Activated CD4-positive, alpha-beta memory T cell treated with anti-CD3 and anti-CD28 coated beads, Interleukin-2, amount 10 ng/mL, durations not matched to agents 7 days and 5 days (primary cell): ENCODE measurements at regions not wholly inside any gene's neighbourhood (a gene's known extent, or its start where the extent isn't known, plus 50 kb on each side); places are given as distances from the start of the nearest gene placed in this dataset.

Source experiments
- CTCF ChIA-PET: fragments of 350-600 bp; sonication (Branson Sonifier 250); formaldehyde crosslinking; loops from one replicate; lab custom pipeline; 2021; ENCODE audit warnings: antibody characterized with exemption, inconsistent platforms; lab: Charles Lee
- POLR2A ChIA-PET: fragments of 350-600 bp; sonication (Branson Sonifier 250); formaldehyde crosslinking; loops from one replicate; lab custom pipeline; 2021; ENCODE audit warnings: antibody characterized with exemption; lab: Charles Lee
- DNase-seq: peaks from one replicate; pipeline ENCODE4 v3.0.0-alpha.2; 2020
- H3K27ac Mint-ChIP-seq: one replicate; pipeline ENCODE4 v1.8.0; 2021; ENCODE audit warnings: mild to moderate bottlenecking, mixed read lengths
- H3K27me3 Mint-ChIP-seq: one replicate; pipeline ENCODE4 v1.8.0; 2021; ENCODE audit warnings: mixed read lengths
- H3K36me3 Mint-ChIP-seq: one replicate; pipeline ENCODE4 v1.8.0; 2021; ENCODE audit warnings: low read depth, mixed read lengths
- H3K4me1 Mint-ChIP-seq: one replicate; pipeline ENCODE4 v1.8.0; 2021; ENCODE audit warnings: mixed read lengths
- H3K4me3 Mint-ChIP-seq: one replicate; pipeline ENCODE4 v1.8.0; 2021; ENCODE audit warnings: mild to moderate bottlenecking, mixed read lengths
- H3K9me3 Mint-ChIP-seq: one replicate; pipeline ENCODE4 v1.8.0; 2021; ENCODE audit warnings: mixed read lengths

DNA sequence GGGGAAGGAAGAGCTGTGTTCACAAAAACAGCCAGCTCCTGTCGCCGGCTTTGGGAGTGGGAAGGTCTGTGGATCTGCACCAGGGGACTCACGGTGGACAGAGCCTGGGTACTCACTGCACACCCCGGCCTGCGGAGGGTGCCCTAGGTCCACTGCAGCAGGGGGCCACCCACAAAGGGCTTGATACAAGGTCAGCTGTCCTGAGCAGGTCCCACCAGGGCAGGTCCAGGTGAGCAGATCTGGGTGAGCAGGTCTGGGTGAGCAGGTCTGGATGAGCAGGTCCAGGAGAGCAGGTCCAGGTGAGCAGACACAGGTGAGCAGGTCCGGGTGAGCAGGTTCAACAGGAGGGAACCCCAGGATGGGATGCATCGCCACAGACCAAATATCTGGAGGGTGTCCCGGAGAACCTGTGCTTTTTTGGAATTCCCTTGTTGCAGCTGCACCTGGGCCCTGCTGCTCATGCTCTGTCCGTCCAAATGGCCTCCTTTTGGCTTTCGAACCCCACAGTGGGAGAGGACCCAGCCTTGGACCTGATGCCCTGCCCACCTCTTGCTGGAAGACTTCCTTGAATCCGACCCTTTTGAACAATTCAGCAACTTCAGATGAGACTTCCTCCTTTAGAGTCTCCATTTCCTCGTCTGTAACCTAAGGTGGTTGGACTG lies 485.3 kb downstream of the TBC1D22A start:
- no peak for DNase-seq
- Mint-ChIP-seq H3K4me3 (no peak overlapping the region), H3K36me3 (no peaks in the 10 kb centered on the region), H3K27me3 (peaks cover 1% of the 10 kb centered on the region), H3K4me1 (no peaks in the 10 kb centered on the region), H3K27ac (no peak overlapping the region), H3K9me3 (no peaks in the 10 kb centered on the region)
- POLR2A ChIA-PET: no interaction called here
- CTCF ChIA-PET: no interaction called here

DNA sequence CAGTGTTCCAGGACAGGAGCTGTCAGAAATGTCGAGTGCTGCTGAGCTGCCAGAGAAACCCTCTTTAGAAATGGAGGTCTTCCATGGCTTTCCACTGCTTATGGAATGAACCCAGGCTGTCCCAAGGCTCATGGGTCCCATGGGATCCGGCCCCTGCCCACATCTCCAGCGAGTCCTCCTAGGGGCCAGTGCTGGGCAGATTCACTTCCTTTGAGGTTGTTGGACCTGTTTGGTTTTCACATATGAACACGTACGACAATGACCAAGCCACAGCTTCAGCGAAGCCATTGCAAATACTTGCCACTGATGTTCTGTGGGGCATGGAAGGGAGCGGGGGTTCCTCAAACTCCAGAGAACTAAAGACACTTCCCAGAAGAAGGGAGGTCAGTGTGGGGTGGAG lies 483.3 kb downstream of the TBC1D22A start:
- H3K27ac Mint-ChIP-seq: no peak overlapping the region
- ChIA-PET CTCF (no interaction called here), POLR2A (no interaction called here)
- H3K4me3 Mint-ChIP-seq: no peak overlapping the region
- H3K4me1 Mint-ChIP-seq: no peaks in the 10 kb centered on the region
- no peaks in the 10 kb centered on the region for H3K9me3 Mint-ChIP-seq
- H3K36me3 Mint-ChIP-seq: no peaks in the 10 kb centered on the region
- DNase-seq: no peak
- peaks cover 6% of the 10 kb centered on the region for H3K27me3 Mint-ChIP-seq

DNA sequence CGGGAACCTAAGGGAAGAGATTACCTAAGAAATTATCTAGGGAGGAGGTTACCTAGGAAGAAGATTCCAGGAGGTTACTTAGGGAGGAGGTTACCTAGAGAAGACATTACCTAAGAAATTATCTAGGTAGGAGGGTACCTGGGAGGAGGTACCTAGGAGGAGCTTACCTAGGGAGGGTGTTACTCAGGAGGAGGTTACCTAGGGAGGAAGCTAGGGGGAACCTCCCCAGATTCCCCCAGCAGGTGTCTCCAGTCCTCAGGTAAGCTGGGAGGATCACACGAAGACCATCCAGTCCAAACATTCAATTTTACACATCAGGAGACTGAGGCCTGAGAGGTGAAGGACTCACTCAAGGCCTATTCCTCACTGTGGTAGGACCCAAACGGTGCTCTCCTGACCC lies 482.8 kb downstream of the TBC1D22A start:
- no peak for DNase-seq
- POLR2A ChIA-PET: no interaction called here
- H3K36me3 Mint-ChIP-seq: no peaks in the 10 kb centered on the region
- H3K4me3 Mint-ChIP-seq: no peak overlapping the region
- H3K27me3 Mint-ChIP-seq: peaks cover 6% of the 10 kb centered on the region
- no peaks in the 10 kb centered on the region for H3K4me1 Mint-ChIP-seq
- no peaks in the 10 kb centered on the region for H3K9me3 Mint-ChIP-seq
- H3K27ac Mint-ChIP-seq: no peak overlapping the region
- CTCF ChIA-PET: no interaction called here

DNA sequence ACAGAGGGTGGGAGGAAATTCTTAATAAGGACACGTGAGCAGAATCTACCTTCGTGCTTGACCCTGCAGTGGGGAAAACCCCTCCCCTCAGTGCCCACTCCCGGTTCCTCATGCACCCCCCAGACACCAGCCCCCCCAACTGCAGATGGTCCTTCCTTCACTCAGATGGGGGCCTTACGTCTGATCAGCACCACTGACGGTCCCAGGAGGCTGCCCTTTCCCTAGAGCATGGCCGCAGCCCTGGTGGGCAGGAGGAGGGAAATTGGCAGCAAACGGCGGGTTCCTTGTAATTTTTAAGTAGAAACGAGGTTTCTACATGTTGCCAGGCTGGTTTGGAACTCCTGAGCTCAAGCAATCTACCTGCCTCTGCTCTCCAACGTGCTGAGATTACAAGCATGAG lies 477.7 kb downstream of the TBC1D22A start:
- CTCF ChIA-PET: no interaction called here
- H3K4me3 Mint-ChIP-seq: no peak overlapping the region
- no peaks in the 10 kb centered on the region for H3K9me3 Mint-ChIP-seq
- POLR2A ChIA-PET: no interaction called here
- no peak overlapping the region for H3K27ac Mint-ChIP-seq
- no peaks in the 10 kb centered on the region for H3K36me3 Mint-ChIP-seq
- DNase-seq: no peak
- peaks cover 6% of the 10 kb centered on the region for H3K27me3 Mint-ChIP-seq
- no peaks in the 10 kb centered on the region for H3K4me1 Mint-ChIP-seq

DNA sequence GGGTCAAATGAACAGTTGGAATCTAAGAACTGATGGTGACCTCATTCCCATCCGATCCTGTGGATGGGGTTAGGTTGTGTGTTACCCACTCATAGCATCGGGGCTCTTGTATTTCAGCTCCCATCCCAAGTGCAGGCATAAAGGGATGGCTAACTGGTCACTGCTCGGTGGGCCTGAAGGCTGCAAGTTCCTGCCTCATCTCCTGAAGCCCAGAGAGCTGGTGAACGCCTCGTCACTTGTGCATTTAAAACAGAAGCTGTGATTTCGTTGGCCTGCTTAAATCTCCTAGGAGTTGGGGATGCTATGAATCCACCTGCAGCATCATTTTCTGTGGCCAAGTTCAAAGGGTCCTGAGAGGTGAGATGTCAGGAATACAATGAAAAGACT lies 477.0 kb downstream of the TBC1D22A start:
- Mint-ChIP-seq H3K4me3 (no peak overlapping the region), H3K9me3 (no peaks in the 10 kb centered on the region), H3K36me3 (no peaks in the 10 kb centered on the region), H3K4me1 (no peaks in the 10 kb centered on the region), H3K27me3 (peaks cover 6% of the 10 kb centered on the region), H3K27ac (no peak overlapping the region)
- CTCF ChIA-PET: no interaction called here
- POLR2A ChIA-PET: no interaction called here
- DNase-seq: no peak

DNA sequence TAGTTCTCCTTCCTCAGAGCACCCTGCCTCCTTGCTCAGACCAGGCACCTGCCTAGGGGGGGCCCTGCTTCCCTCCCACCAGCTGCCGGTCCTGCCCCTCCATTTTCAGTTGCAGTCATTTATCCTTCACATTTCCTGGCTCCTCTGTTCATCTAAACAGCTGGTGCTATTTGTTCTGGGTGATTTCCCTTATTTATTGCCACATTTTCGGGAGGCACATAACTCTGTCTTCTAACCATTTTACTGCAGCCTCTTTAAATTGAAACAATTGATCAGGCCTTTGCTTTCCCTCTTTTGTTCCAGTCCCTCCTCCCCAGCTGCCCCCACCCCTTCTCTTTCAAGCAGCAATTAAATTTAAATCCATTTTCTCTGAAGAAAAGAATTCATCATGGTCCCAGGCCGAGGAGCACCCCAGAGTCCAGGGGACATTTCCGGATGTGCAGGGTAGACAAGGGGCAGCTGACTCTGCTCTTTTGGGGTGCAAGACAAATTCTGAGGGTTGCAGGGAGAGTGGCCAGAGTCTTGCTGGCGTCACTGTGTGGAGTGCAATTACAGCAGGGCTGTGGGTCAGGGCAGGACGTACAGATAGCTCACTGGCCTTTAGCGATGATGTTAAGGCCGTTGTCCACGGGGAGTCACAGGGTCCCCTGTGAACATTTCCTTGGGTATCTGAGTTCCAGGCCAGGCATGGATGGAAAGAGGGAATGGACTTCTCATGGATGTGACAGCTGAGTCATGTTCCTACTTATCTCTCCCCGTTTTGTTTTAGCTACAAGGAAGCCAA lies 476.4 kb downstream of the TBC1D22A start:
- DNase-seq: no peak
- Mint-ChIP-seq H3K4me3 (no peak overlapping the region), H3K4me1 (no peaks in the 10 kb centered on the region), H3K36me3 (no peaks in the 10 kb centered on the region), H3K9me3 (no peaks in the 10 kb centered on the region), H3K27ac (no peak overlapping the region), H3K27me3 (peaks cover 5% of the 10 kb centered on the region)
- ChIA-PET CTCF (no interaction called here), POLR2A (no interaction called here)

DNA sequence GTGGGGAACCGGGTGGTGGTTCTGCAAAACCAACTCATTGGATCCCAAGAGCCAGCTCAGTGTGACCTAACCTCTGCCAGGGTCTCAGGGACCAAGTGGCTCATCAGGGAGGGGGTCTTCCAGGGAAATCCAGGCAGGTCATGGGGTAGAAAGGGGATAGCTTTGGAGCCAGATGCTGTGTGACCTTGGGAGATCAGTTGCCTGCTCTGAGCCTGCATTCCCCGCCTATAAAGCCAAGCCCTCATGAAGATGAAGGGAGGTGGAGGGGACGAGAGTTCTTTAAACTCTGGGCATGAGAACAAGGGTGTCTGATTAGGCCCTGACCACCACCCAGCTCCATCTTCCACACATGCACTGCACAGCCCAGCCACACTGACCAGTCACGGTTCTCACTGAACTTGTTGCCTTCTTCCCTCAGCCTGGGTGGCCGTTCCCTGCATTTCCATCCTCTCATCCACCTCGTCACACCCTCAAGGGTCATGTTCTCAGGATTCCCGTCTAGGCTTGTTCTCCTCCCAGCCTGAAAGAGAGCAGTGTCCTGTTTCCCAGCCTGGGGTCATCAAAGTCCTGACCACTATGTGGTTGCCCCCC lies 475.5 kb downstream of the TBC1D22A start:
- H3K4me1 Mint-ChIP-seq: no peaks in the 10 kb centered on the region
- CTCF ChIA-PET: no interaction called here
- no peak for DNase-seq
- H3K9me3 Mint-ChIP-seq: no peaks in the 10 kb centered on the region
- POLR2A ChIA-PET: no interaction called here
- no peak overlapping the region for H3K4me3 Mint-ChIP-seq
- no peak overlapping the region for H3K27ac Mint-ChIP-seq
- H3K36me3 Mint-ChIP-seq: no peaks in the 10 kb centered on the region
- H3K27me3 Mint-ChIP-seq: peaks cover 5% of the 10 kb centered on the region

DNA sequence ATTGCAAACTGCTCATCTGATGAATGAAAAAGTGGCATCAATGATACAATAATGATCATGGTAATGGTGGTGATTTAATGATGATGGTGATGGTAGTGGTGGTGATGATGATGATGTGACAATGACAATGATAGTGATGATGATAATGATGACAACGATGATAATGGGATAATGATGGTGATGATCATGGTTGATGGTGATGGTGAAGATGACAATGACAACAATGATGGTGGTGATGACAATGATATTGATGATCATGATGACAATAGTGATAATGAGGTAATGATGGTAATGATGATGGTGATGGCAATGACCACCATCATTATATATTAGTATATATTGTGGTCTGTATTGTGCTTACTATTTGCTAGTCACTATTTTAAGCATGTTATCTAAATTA lies 474.3 kb downstream of the TBC1D22A start:
- no peaks in the 10 kb centered on the region for H3K9me3 Mint-ChIP-seq
- no peak for DNase-seq
- no peaks in the 10 kb centered on the region for H3K36me3 Mint-ChIP-seq
- H3K4me3 Mint-ChIP-seq: no peak overlapping the region
- H3K27me3 Mint-ChIP-seq: peaks cover 1% of the 10 kb centered on the region
- POLR2A ChIA-PET: no interaction called here
- H3K27ac Mint-ChIP-seq: no peak overlapping the region
- no peaks in the 10 kb centered on the region for H3K4me1 Mint-ChIP-seq
- CTCF ChIA-PET: no interaction called here

DNA sequence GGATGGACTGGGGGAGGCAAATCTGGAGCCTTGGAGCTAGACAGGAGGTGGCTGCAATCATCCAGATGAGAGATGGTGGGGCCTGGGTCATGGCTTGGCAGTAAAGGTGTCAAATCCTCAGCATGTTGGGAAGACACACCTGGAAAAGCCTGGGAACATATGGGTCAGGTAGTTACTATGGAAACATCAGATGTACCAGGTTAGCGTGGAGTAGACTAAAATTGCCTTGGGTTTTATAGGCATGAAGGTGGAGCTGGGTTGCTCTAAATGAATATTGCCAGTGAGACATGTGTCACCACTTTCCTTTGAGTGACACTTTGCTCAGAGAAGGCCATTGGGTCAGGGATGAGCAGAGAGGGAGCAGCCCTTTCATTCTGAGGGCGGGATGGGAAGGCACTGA lies 473.7 kb downstream of the TBC1D22A start:
- no peak overlapping the region for H3K4me3 Mint-ChIP-seq
- H3K4me1 Mint-ChIP-seq: no peaks in the 10 kb centered on the region
- no peaks in the 10 kb centered on the region for H3K27me3 Mint-ChIP-seq
- ChIA-PET CTCF (no interaction called here), POLR2A (no interaction called here)
- H3K27ac Mint-ChIP-seq: no peak overlapping the region
- no peaks in the 10 kb centered on the region for H3K9me3 Mint-ChIP-seq
- no peaks in the 10 kb centered on the region for H3K36me3 Mint-ChIP-seq
- no peak for DNase-seq

DNA sequence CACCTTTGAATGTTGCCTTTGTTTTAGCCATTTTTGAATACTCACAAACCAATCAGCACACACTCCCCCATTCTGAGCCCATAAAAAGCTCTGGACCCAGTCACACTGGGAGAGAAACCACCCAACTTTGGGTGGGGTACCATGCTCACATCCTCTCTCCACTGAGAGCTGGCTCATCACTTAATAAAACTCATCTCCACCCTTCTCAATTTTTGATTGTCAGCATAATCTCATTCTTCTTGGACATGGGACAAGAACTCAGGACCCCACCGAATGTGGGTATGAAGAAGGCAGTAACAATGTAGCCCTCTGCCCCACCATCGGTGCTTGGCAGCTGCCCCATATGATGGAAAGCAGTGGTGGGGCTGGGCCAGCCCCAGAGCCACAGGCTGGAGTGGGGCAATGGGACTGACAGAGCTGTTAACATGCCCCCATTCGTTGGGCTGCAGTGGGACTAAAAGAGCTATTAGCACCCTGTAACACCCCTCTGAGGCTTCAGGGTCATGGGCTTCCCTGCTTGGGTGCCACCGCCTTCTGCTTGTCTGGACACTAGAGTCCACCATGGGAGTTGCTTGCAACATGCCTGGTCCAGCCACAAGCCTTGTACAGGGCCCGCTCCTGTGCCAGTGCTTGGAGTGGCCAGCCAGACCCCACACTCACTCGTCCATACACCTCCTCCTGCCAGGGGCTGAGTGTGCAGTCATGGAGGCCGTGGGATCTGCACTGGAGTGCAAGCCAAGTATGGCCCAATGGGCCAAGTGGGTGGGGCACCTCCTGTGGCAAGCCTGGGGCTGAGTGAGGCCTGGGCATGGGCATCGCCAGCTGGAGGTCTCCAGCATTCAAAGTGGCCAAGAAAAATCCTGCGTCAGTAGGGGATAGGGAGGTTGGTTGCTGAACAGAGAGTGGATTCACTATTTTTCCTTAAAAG lies 471.1 kb downstream of the TBC1D22A start:
- Mint-ChIP-seq H3K4me3 (no peak overlapping the region), H3K9me3 (no peaks in the 10 kb centered on the region), H3K4me1 (no peaks in the 10 kb centered on the region), H3K27me3 (no peaks in the 10 kb centered on the region), H3K36me3 (no peaks in the 10 kb centered on the region), H3K27ac (no peak overlapping the region)
- CTCF ChIA-PET: no interaction called here
- POLR2A ChIA-PET: no interaction called here
- DNase-seq: no peak

DNA sequence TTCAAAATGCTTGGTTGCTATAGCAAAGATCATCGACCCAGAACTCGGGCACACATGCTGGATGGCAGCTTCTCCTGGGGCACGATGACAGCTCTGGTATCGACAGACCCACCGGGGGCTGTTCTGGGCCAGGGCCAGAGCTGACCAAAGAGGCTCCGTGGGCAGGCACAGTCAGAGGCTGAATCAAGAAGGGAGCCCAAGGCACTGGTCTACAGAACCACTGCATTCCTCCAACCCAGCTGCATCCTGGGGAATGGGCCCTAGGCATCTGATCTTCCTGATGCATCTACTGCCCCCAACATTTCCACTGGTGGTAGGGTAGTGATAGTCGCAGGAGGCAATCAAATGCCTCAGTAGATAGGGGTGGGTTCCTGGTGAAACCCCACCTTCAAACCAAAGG lies 470.3 kb downstream of the TBC1D22A start:
- H3K27me3 Mint-ChIP-seq: no peaks in the 10 kb centered on the region
- H3K9me3 Mint-ChIP-seq: no peaks in the 10 kb centered on the region
- ChIA-PET CTCF (no interaction called here), POLR2A (no interaction called here)
- H3K4me1 Mint-ChIP-seq: no peaks in the 10 kb centered on the region
- H3K36me3 Mint-ChIP-seq: no peaks in the 10 kb centered on the region
- no peak overlapping the region for H3K4me3 Mint-ChIP-seq
- DNase-seq: no peak
- no peak overlapping the region for H3K27ac Mint-ChIP-seq

DNA sequence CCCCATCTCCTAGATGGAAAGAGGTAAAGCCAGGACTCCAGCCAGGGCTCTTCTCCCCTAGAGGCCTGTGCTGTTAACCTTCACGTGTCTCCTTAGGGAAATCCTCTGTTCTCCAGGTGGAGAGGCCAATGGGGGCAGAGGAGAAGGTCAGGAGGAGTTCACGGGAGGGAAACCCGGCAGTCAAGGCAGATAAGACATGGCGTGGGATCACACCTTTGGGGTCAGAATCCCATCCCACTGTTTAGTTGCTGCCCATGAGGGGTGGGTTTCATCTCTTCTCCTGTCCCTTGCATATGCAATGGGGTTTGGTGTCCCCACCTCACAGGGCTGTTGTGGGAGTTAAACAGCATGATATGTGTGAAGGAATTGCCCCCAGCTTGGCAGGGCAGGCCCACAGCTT lies 469.7 kb downstream of the TBC1D22A start:
- ChIA-PET CTCF (interaction anchor here (0.9 kb wide), 1 partner anchor 18 kb away, joined by 3 read pairs; no protein-coding TSS in a partner anchor), POLR2A (no interaction called here)
- Mint-ChIP-seq H3K4me1 (no peaks in the 10 kb centered on the region), H3K27ac (no peak overlapping the region), H3K4me3 (no peak overlapping the region), H3K27me3 (peaks cover 1% of the 10 kb centered on the region), H3K9me3 (no peaks in the 10 kb centered on the region), H3K36me3 (no peaks in the 10 kb centered on the region)
- no peak for DNase-seq

DNA sequence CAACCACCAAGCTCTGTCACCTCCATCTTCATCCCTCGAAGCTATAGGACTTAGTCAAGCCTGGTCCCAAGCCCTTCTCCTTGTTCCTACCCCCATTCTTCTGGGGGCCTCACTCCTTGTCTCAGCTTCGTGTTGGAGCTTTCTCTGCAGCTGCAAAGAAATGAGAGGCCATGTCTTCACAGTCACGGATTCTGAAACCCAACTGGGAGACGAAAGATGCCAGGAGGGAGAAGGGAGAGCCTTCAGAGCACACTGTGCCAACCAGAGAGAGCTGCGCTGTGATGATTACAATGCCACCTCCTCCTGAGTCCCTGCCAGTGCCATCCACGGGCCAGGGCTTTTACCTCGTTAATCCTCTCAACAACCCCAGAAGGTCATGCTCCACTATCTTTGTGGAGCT lies 469.3 kb downstream of the TBC1D22A start:
- CTCF ChIA-PET: interaction anchor here (0.9 kb wide), 1 partner anchor 18 kb away, joined by 3 read pairs; no protein-coding TSS in a partner anchor

More for the DNA sequence above, 469.3 kb downstream of the TBC1D22A start:
- no peaks in the 10 kb centered on the region for H3K9me3 Mint-ChIP-seq
- no peaks in the 10 kb centered on the region for H3K36me3 Mint-ChIP-seq
- DNase-seq: no peak
- H3K4me3 Mint-ChIP-seq: no peak overlapping the region
- H3K27ac Mint-ChIP-seq: no peak overlapping the region
- peaks cover 1% of the 10 kb centered on the region for H3K27me3 Mint-ChIP-seq
- POLR2A ChIA-PET: no interaction called here
- H3K4me1 Mint-ChIP-seq: no peaks in the 10 kb centered on the region
